ENCODE measurements at regions not wholly inside any gene's neighbourhood (a gene's known extent, or its start where the extent isn't known, plus 50 kb on each side); places are given as distances from the start of the nearest gene placed in this dataset.

- TF ChIP-seq EZH2phosphoT487 (IDR thresholded peaks at IDR 0.05; ENCODE audit: borderline replicate concordance, low read depth, low read length) (no peak), CTCF (conservative IDR thresholded peaks at IDR 0.05; ENCODE audit: low read length) (no peak)
Observed at GRCh38 chr12:124109760-124110159, 136.7 kb downstream of the ZNF664 start.
